B cell (primary cell): ENCODE measurements at regions not wholly inside any gene's neighbourhood (a gene's known extent, or its start where the extent isn't known, plus 50 kb on each side); places are given as distances from the start of the nearest gene placed in this dataset.
"Not testable (repeated sequence)": the region's sequence is repeated elsewhere in the genome, so short reads cannot be mapped to it uniquely, and the experiment has no call there.

ENCODE experiments used
- EZH2 ChIP-seq: IDR thresholded peaks from 2 replicates; pipeline ENCODE4 v1.6.1; 2012; ENCODE audit warnings: borderline replicate concordance, low read depth, mild to moderate bottlenecking, moderate library complexity, low read length; ENCODE audit not compliant: insufficient read depth, poor library complexity, severe bottlenecking
- TF ChIP-seq, protein P1 (sequence below): fragments of 200-600 bp; IDR thresholded peaks from one replicate; pipeline ENCODE4 v1.8.0; 2022; ENCODE audit warnings: antibody characterized with exemption, mild to moderate bottlenecking

DNA sequence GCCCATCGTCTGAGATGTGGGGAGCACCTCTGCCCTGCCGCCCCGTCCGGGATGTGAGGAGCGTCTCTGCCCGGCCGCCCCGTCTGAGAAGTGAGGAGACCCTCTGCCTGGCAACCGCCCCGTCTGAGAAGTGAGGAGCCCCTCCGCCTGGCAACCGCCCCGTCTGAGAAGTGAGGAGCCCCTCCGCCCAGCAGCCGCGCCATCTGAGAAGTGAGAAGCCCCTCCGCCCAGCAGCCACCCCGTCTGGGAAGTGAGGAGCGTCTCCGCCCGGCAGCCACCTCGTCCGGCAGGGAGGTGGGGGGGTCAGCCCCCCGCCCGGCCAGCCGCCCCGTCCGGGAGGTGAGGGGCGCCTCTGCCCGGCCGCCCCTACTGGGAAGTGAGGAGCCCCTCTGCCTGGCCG is 267.2 kb downstream of the MEF2C start:
- TF ChIP-seq, protein P1, sequence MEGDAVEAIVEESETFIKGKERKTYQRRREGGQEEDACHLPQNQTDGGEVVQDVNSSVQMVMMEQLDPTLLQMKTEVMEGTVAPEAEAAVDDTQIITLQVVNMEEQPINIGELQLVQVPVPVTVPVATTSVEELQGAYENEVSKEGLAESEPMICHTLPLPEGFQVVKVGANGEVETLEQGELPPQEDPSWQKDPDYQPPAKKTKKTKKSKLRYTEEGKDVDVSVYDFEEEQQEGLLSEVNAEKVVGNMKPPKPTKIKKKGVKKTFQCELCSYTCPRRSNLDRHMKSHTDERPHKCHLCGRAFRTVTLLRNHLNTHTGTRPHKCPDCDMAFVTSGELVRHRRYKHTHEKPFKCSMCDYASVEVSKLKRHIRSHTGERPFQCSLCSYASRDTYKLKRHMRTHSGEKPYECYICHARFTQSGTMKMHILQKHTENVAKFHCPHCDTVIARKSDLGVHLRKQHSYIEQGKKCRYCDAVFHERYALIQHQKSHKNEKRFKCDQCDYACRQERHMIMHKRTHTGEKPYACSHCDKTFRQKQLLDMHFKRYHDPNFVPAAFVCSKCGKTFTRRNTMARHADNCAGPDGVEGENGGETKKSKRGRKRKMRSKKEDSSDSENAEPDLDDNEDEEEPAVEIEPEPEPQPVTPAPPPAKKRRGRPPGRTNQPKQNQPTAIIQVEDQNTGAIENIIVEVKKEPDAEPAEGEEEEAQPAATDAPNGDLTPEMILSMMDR, result not testable (repeated sequence)
- not testable (repeated sequence) for TF ChIP-seq EZH2
